ENCODE measurements at regions not wholly inside any gene's neighbourhood (a gene's known extent, or its start where the extent isn't known, plus 50 kb on each side); places are given as distances from the start of the nearest gene placed in this dataset.

DNA sequence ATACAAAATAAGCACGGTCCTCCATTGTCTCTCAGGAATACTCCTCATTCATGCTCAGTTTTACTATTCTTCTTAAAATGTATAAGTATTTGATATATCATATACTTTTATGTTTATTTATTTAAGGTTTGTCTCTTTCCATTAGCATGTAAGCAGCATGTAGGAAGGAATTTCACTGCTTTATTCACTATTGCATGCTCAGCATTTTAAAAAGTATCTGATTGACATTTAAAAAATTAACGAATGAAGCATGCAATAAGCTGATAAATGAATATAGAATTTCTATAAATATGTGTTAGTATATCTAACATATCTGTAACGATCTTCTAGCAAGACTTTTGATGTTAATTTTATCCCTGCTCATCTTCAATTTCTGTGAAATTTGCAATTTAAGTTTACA is 402.7 kb upstream of the BRINP3 start:
- TF ChIP-seq, protein P1, sequence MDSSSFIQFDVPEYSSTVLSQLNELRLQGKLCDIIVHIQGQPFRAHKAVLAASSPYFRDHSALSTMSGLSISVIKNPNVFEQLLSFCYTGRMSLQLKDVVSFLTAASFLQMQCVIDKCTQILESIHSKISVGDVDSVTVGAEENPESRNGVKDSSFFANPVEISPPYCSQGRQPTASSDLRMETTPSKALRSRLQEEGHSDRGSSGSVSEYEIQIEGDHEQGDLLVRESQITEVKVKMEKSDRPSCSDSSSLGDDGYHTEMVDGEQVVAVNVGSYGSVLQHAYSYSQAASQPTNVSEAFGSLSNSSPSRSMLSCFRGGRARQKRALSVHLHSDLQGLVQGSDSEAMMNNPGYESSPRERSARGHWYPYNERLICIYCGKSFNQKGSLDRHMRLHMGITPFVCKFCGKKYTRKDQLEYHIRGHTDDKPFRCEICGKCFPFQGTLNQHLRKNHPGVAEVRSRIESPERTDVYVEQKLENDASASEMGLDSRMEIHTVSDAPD (CRISPR knock-in tag; IDR thresholded peaks at IDR 0.05): no peak
- TF ChIP-seq ARID2 (CRISPR knock-in tag; IDR thresholded peaks at IDR 0.05; ENCODE audit: borderline replicate concordance) (no peak), ZNF83 (CRISPR knock-in tag; IDR thresholded peaks at IDR 0.05; ENCODE audit: borderline replicate concordance) (no peak), MAFK (conservative IDR thresholded peaks at IDR 0.05 in 1 of 2, IDR thresholded peaks at IDR 0.05 in 1 of 2; ENCODE audit: low read length in 2 of 2) (peak; percentile 50 to 78; a peak in 3 of 4 replicates), SIN3B (IDR thresholded peaks at IDR 0.05; ENCODE audit: low read length) (no peak), HES4 (CRISPR knock-in tag; IDR thresholded peaks at IDR 0.05; ENCODE audit: borderline replicate concordance) (no peak), ZBTB7A (CRISPR knock-in tag; IDR thresholded peaks at IDR 0.05) (no peak), JDP2 (CRISPR knock-in tag; IDR thresholded peaks at IDR 0.05; ENCODE audit: borderline replicate concordance) (no peak), ZNF574 (CRISPR knock-in tag; IDR thresholded peaks at IDR 0.05) (no peak), MAFF (IDR thresholded peaks at IDR 0.05; ENCODE audit: low read depth, low read length) (peak; percentile 58; the same call in 1 of the 2 replicates), SUZ12 (IDR thresholded peaks at IDR 0.05; ENCODE audit: low read depth, low read length) (no peak), ZNF224 (CRISPR knock-in tag; IDR thresholded peaks at IDR 0.05) (no peak), KDM4B (CRISPR knock-in tag; IDR thresholded peaks at IDR 0.05) (no peak)
- TF ChIP-seq, protein P2, sequence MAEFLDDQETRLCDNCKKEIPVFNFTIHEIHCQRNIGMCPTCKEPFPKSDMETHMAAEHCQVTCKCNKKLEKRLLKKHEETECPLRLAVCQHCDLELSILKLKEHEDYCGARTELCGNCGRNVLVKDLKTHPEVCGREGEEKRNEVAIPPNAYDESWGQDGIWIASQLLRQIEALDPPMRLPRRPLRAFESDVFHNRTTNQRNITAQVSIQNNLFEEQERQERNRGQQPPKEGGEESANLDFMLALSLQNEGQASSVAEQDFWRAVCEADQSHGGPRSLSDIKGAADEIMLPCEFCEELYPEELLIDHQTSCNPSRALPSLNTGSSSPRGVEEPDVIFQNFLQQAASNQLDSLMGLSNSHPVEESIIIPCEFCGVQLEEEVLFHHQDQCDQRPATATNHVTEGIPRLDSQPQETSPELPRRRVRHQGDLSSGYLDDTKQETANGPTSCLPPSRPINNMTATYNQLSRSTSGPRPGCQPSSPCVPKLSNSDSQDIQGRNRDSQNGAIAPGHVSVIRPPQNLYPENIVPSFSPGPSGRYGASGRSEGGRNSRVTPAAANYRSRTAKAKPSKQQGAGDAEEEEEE (CRISPR knock-in tag; IDR thresholded peaks at IDR 0.05; ENCODE audit: borderline replicate concordance): no peak
- Histone ChIP-seq H3K9ac (ENCODE audit: insufficient read depth, low read depth, low read length) (no peak overlapping the region), H3K27me3 (ENCODE audit: control insufficient read depth in 1 of 2, insufficient read depth in 2 of 2, low read length in 2 of 2) (no peaks in the 10 kb centered on the region), H2AFZ (ENCODE audit: low read length) (no peak overlapping the region), H3K4me3 (replicated peaks in 1 of 3; ENCODE audit: insufficient read depth in 1 of 3, low read depth in 2 of 3, low read length in 3 of 3) (no peak overlapping the region), H3K9me3 (ENCODE audit: low read length) (no peaks in the 10 kb centered on the region), H3K79me2 (ENCODE audit: insufficient read depth, low read length) (no peaks in the 10 kb centered on the region), H3K4me2 (ENCODE audit: low read depth, low read length) (no peak overlapping the region), H3K27ac (ENCODE audit: extremely low read length, insufficient read depth, low read length) (no peak overlapping the region), H3K36me3 (replicated peaks in 1 of 2; ENCODE audit: control insufficient read depth in 1 of 2, insufficient read depth in 2 of 2, low read length in 2 of 2) (no peaks in the 10 kb centered on the region), H3K4me1 (ENCODE audit: insufficient read depth, low read length) (no peaks in the 10 kb centered on the region), H4K20me1 (ENCODE audit: insufficient read depth, low read length) (no peaks in the 10 kb centered on the region)
- POLR2A ChIA-PET: no interaction called here
- in situ Hi-C loops (cut with HindIII; ENCODE audit: extremely low pct_ligation_motif_present, low pct_unique_long_range_greater_than_20kb): no loop called here
- WGBS (ENCODE audit: low lambda C conversion rate): 5% methylated on average over 3 of the region's 3 CpGs
- no peak for ATAC-seq
- no TSS peak for BruUV-seq (replicated peaks)
- no peak for FAIRE-seq
- intact Hi-C loops (cut with micrococcal nuclease; ENCODE audit: unreplicated experiment): no loop called here
- no peak for DNase-seq (ENCODE audit: low spot score)
- CTCF ChIA-PET (ENCODE audit: low intra/inter-chr PET ratio, low total read pairs): no interaction called here

All from HepG2 (cell line).